Loucy (cell line): ENCODE measurements at regions not wholly inside any gene's neighbourhood (a gene's known extent, or its start where the extent isn't known, plus 50 kb on each side); places are given as distances from the start of the nearest gene placed in this dataset.

Source experiments
- EZH2phosphoT487 ChIP-seq: fragments of 200-600 bp; IDR thresholded peaks from 2 replicates; pipeline ENCODE4 v1.6.1; 2018; ENCODE audit warnings: antibody characterized with exemption, mild to moderate bottlenecking, moderate library complexity, borderline replicate concordance
- TF ChIP-seq, protein P1 (sequence below): fragments of 200-600 bp; sonication (generic); conservative IDR thresholded peaks from 2 replicates; pipeline ENCODE4 v1.5.1; 2014; ENCODE audit warnings: mild to moderate bottlenecking, antibody characterized with exemption, low read length

DNA sequence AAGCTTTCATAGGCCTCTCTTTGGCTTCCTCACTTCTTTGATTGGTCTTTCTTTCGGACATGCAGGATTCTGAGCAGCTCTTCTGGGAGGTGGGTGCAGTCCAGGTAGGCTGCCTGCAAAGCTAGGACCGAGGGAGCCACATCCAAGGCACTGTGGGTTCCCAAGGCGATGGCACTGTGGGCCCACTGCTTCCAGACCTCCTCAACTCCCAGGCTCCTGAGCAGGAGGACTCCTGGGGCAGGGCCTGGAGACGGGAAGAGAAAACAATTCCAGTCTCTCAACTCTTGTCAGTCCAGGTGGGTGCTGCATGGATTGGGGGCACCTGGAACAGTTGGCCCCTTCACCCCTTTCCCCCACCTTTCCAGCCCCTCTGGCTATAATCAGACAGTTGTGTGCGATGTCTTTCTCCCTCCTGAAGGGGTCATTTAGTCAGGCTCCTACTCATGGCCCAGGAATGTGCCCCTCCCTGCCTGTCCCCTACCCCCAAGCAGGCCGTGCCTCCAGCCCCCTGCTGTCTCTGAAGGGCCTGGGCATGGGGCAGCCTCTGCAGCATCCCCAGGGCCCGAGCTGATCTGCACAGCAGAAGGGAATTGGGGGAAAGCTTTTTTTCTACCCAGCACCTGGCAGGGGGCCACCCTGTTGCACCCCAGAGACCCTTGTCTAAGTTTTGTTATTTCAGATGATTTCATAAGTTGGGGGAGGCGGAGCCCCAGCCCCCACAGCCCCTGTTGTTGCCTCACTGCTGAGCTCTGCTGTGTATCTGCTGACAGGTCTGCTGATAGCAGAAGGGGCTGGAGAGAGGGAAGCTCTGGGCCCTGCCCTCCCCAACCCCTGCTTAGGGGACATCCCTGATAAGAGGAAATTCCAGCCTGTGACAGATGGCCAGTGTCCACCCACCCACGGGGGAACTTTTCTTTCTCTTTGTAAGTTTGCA lies 330.3 kb downstream of the SEC14L1 start:
- TF ChIP-seq, protein P1, sequence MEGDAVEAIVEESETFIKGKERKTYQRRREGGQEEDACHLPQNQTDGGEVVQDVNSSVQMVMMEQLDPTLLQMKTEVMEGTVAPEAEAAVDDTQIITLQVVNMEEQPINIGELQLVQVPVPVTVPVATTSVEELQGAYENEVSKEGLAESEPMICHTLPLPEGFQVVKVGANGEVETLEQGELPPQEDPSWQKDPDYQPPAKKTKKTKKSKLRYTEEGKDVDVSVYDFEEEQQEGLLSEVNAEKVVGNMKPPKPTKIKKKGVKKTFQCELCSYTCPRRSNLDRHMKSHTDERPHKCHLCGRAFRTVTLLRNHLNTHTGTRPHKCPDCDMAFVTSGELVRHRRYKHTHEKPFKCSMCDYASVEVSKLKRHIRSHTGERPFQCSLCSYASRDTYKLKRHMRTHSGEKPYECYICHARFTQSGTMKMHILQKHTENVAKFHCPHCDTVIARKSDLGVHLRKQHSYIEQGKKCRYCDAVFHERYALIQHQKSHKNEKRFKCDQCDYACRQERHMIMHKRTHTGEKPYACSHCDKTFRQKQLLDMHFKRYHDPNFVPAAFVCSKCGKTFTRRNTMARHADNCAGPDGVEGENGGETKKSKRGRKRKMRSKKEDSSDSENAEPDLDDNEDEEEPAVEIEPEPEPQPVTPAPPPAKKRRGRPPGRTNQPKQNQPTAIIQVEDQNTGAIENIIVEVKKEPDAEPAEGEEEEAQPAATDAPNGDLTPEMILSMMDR: no peak
- TF ChIP-seq EZH2phosphoT487: no peak
